Thymus (tissue), 11 donors: ENCODE measurements at regions not wholly inside any gene's neighbourhood (a gene's known extent, or its start where the extent isn't known, plus 50 kb on each side); places are given as distances from the start of the nearest gene placed in this dataset.
"Not testable (repeated sequence)": the region's sequence is repeated elsewhere in the genome, so short reads cannot be mapped to it uniquely, and the experiment has no call there.

ENCODE experiments used
- DNase-seq, 9 donors: peaks; one replicate each; pipeline ENCODE4 v3.0.0-alpha.2; 2013; ENCODE audit warnings: low spot score in 9 of 9, low read depth in 6 of 9, missing footprints in 1 of 9
- H3K27ac ChIP-seq, 2 donors: one replicate each; pipeline ENCODE4 v1.5.1; 2013; ENCODE audit warnings: control low read depth in 1 of 2, low read depth in 1 of 2, low read length in 1 of 2, mild to moderate bottlenecking in 1 of 2, moderate library complexity in 1 of 2
- H3K27me3 ChIP-seq, 2 donors: one replicate each; pipeline ENCODE4 v1.5.1; 2013; ENCODE audit warnings: low read length in 1 of 2; ENCODE audit not compliant: control insufficient read depth in 2 of 2, insufficient read depth in 1 of 2
- H3K36me3 ChIP-seq, 2 donors: one replicate each; pipeline ENCODE4 v1.5.1; 2013; ENCODE audit warnings: low read length in 1 of 2, mild to moderate bottlenecking in 1 of 2, moderate library complexity in 1 of 2; ENCODE audit not compliant: control insufficient read depth in 2 of 2, insufficient read depth in 2 of 2
- H3K4me1 ChIP-seq, 2 donors: one replicate each; pipeline ENCODE4 v1.5.1; 2013; ENCODE audit warnings: low read length in 2 of 2; ENCODE audit not compliant: control insufficient read depth in 2 of 2, insufficient read depth in 2 of 2
- H3K4me3 ChIP-seq, 2 donors: one replicate each; pipeline ENCODE4 v1.5.1; 2013; ENCODE audit warnings: low read length in 2 of 2, control low read depth in 1 of 2, mild to moderate bottlenecking in 1 of 2
- H3K9me3 ChIP-seq, 2 donors: one replicate each; pipeline ENCODE4 v1.5.1; 2013; ENCODE audit warnings: low read length in 1 of 2, mild to moderate bottlenecking in 1 of 2; ENCODE audit not compliant: control insufficient read depth in 2 of 2, insufficient read depth in 1 of 2
- WGBS: extraction: QIAGEN DNeasy Blood & Tissue Kit; methylation state at CpG from one replicate; pipeline ENCODE4 v1.1.7; 2013; 5-methylcytosine and 5-hydroxymethylcytosine counted together
- donor health status: healthy.

GRCh38 chr18:10142496-10143160, 228.8 kb downstream of the VAPA start:
- DNase-seq: no peak
- no peak overlapping the region for H3K4me3 ChIP-seq
- 87% methylated on average over 14 of the region's 14 CpGs for WGBS
- H3K27me3 ChIP-seq: no peaks in the 10 kb centered on the region
- no peak overlapping the region for H3K27ac ChIP-seq
- peaks cover 10 to 28% of the 10 kb centered on the region in 2 donors for H3K4me1 ChIP-seq
- no peaks in the 10 kb centered on the region for H3K36me3 ChIP-seq
- no peaks in the 10 kb centered on the region for H3K9me3 ChIP-seq

- Histone ChIP-seq H3K4me1 (peaks cover 10 to 28% of the 10 kb centered on the region in 2 donors), H3K4me3 (no peak overlapping the region), H3K27me3 (no peaks in the 10 kb centered on the region), H3K9me3 (no peaks in the 10 kb centered on the region), H3K27ac (no peak overlapping the region), H3K36me3 (no peaks in the 10 kb centered on the region)
- DNase-seq: no peak
- WGBS: 98% methylated on average over 3 of the region's 3 CpGs
Observed at GRCh38 chr18:10143596-10143995, 229.8 kb downstream of the VAPA start.

- H3K4me1 ChIP-seq: peaks cover 5 to 17% of the 10 kb centered on the region in 2 donors
- H3K9me3 ChIP-seq: no peaks in the 10 kb centered on the region
- 94% methylated on average over 4 of the region's 4 CpGs for WGBS
- H3K4me3 ChIP-seq: no peak overlapping the region
- no peaks in the 10 kb centered on the region for H3K27me3 ChIP-seq
- H3K36me3 ChIP-seq: no peaks in the 10 kb centered on the region
- H3K27ac ChIP-seq: no peak overlapping the region
- DNase-seq: no peak
Observed at GRCh38 chr18:10145546-10145945, 231.7 kb downstream of the VAPA start.

- Histone ChIP-seq H3K4me1 (peaks cover 0 to 7% of the 10 kb centered on the region in 2 donors), H3K9me3 (no peaks in the 10 kb centered on the region), H3K36me3 (no peaks in the 10 kb centered on the region), H3K4me3 (no peak overlapping the region), H3K27me3 (no peaks in the 10 kb centered on the region), H3K27ac (no peak overlapping the region)
- DNase-seq: no peak
- 97% methylated on average over 6 of the region's 6 CpGs for WGBS
Observed at GRCh38 chr18:10147226-10147625, 233.4 kb downstream of the VAPA start.

- Histone ChIP-seq H3K36me3 (no peaks in the 10 kb centered on the region), H3K27me3 (no peaks in the 10 kb centered on the region), H3K4me3 (no peak overlapping the region), H3K9me3 (no peaks in the 10 kb centered on the region), H3K4me1 (peaks cover 0 to 3% of the 10 kb centered on the region in 2 donors), H3K27ac (no peak overlapping the region)
- DNase-seq: no peak
- 98% methylated on average over 7 of the region's 7 CpGs for WGBS
Observed at GRCh38 chr18:10147752-10148151, 233.9 kb downstream of the VAPA start.

- Histone ChIP-seq H3K4me3 (no peak overlapping the region), H3K36me3 (no peaks in the 10 kb centered on the region), H3K4me1 (no peaks in the 10 kb centered on the region), H3K27me3 (no peaks in the 10 kb centered on the region), H3K9me3 (no peaks in the 10 kb centered on the region), H3K27ac (no peak overlapping the region)
- no peak for DNase-seq
- 96% methylated on average over 8 of the region's 8 CpGs for WGBS
Observed at GRCh38 chr18:10148189-10148929, 234.5 kb downstream of the VAPA start.

GRCh38 chr18:10149768-10150556, 236.1 kb downstream of the VAPA start:
- no peak for DNase-seq
- H3K36me3 ChIP-seq: no peaks in the 10 kb centered on the region
- H3K4me1 ChIP-seq: no peaks in the 10 kb centered on the region
- no peak overlapping the region for H3K27ac ChIP-seq
- no peaks in the 10 kb centered on the region for H3K9me3 ChIP-seq
- 97% methylated on average over 9 of the region's 9 CpGs for WGBS
- no peaks in the 10 kb centered on the region for H3K27me3 ChIP-seq
- no peak overlapping the region for H3K4me3 ChIP-seq

- H3K9me3 ChIP-seq, H3K36me3 ChIP-seq, H3K27ac ChIP-seq, H3K4me1 ChIP-seq, DNase-seq, H3K27me3 ChIP-seq, H3K4me3 ChIP-seq: not testable (repeated sequence)
- WGBS: 87% methylated on average over 17 of the region's 17 CpGs
Observed at GRCh38 chr18:10150576-10150975, 236.8 kb downstream of the VAPA start.

GRCh38 chr18:10152475-10152874, 238.7 kb downstream of the VAPA start:
- DNase-seq: no peak
- no peaks in the 10 kb centered on the region for H3K27me3 ChIP-seq
- H3K27ac ChIP-seq: no peak overlapping the region
- H3K4me3 ChIP-seq: no peak overlapping the region
- H3K4me1 ChIP-seq: no peaks in the 10 kb centered on the region
- H3K9me3 ChIP-seq: peaks cover 0 to 4% of the 10 kb centered on the region in 2 donors
- 97% methylated on average over 7 of the region's 7 CpGs for WGBS
- no peaks in the 10 kb centered on the region for H3K36me3 ChIP-seq
